ENCODE measurements at regions not wholly inside any gene's neighbourhood (a gene's known extent, or its start where the extent isn't known, plus 50 kb on each side); places are given as distances from the start of the nearest gene placed in this dataset.

GRCh38 chr13:70333752-70334151 is 225.5 kb upstream of the KLHL1 start:
- TF ChIP-seq TSHZ2 (CRISPR knock-in tag; IDR thresholded peaks at IDR 0.05) (no peak), PATZ1 (CRISPR knock-in tag; IDR thresholded peaks at IDR 0.05; ENCODE audit: borderline replicate concordance) (no peak), CSDC2 (CRISPR knock-in tag; IDR thresholded peaks at IDR 0.05) (no peak), SNAI2 (CRISPR knock-in tag; IDR thresholded peaks at IDR 0.05) (no peak), POU6F1 (CRISPR knock-in tag; IDR thresholded peaks at IDR 0.05; ENCODE audit: borderline replicate concordance, low read depth) (no peak), ISL1 (CRISPR knock-in tag; IDR thresholded peaks at IDR 0.05) (no peak), ZC3H10 (CRISPR knock-in tag; IDR thresholded peaks at IDR 0.05) (no peak), BACH2 (CRISPR knock-in tag; IDR thresholded peaks at IDR 0.05; ENCODE audit: borderline replicate concordance) (no peak), ESRRG (CRISPR knock-in tag; IDR thresholded peaks at IDR 0.05) (no peak), CSRNP3 (CRISPR knock-in tag; IDR thresholded peaks at IDR 0.05) (no peak), ZNF8 (CRISPR knock-in tag; IDR thresholded peaks at IDR 0.05) (no peak), CREB5 (CRISPR knock-in tag; IDR thresholded peaks at IDR 0.05; ENCODE audit: low read depth) (no peak), ARNTL (CRISPR knock-in tag; IDR thresholded peaks at IDR 0.05; ENCODE audit: borderline replicate concordance, low read depth) (no peak), TOX (CRISPR knock-in tag; IDR thresholded peaks at IDR 0.05; ENCODE audit: borderline replicate concordance) (no peak)

Data from SK-N-SH treated with all-trans-retinoic acid at 6 μM for 48 hours (cell line).